IMR-90 (cell line): ENCODE measurements at regions not wholly inside any gene's neighbourhood (a gene's known extent, or its start where the extent isn't known, plus 50 kb on each side); places are given as distances from the start of the nearest gene placed in this dataset.
"Not testable (repeated sequence)": the region's sequence is repeated elsewhere in the genome, so short reads cannot be mapped to it uniquely, and the experiment has no call there.

Source experiments
- ATAC-seq: fragments of 200-7000 bp; cut with Tn5 transposase; 2 replicates; pipeline ENCODE4 v1.9.1; 2020; ENCODE audit warnings: low read depth, mild to moderate bottlenecking, moderate library complexity
- BruUV-seq: library from RNA; stranded (reverse); fragments of 400-500 nt; replicated peaks from 2 replicates; lab custom pipeline; 2021; lab: Mats Ljungman, UMichigan
- CTCF ChIA-PET: fragments of 300-600 bp; formaldehyde crosslinking; extraction: SDS; loops from one replicate; lab custom pipeline; 2021; ENCODE audit warnings: antibody characterized with exemption; lab: Yijun Ruan, JAX
- POLR2A ChIA-PET: fragments of 300-600 bp; sonication (Branson Sonifier 250); formaldehyde crosslinking; loops from one replicate; lab custom pipeline; 2022; ENCODE audit warnings: antibody characterized with exemption; ENCODE audit not compliant: unreplicated experiment; lab: Charles Lee
- DNase-seq: peaks from one replicate; pipeline ENCODE4 v3.0.0; 2013
- H2AFZ ChIP-seq: replicated peaks from 2 replicates; pipeline ENCODE3; 2013; ENCODE audit warnings: low read length, mild to moderate bottlenecking; ENCODE audit not compliant: poor library complexity
- H2AK5ac ChIP-seq: 2 replicates; pipeline ENCODE4 v1.6.1; 2013; ENCODE audit warnings: low read depth, low read length, inconsistent platforms
- H2AK9ac ChIP-seq: replicated peaks from 2 replicates; pipeline ENCODE3; 2013; ENCODE audit warnings: mild to moderate bottlenecking, low read depth, low read length, moderate library complexity; ENCODE audit not compliant: poor library complexity
- H2BK120ac ChIP-seq: 2 replicates; pipeline ENCODE4 v1.6.1; 2013; ENCODE audit warnings: low read depth, low read length, inconsistent platforms
- H2BK15ac ChIP-seq: 3 replicates; pipeline ENCODE4 v1.6.1; 2013; ENCODE audit warnings: low read depth, low read length, inconsistent platforms
- H2BK20ac ChIP-seq: 2 replicates; pipeline ENCODE4 v1.6.1; 2013; ENCODE audit warnings: low read depth, mild to moderate bottlenecking, inconsistent platforms, low read length, moderate library complexity
- H2BK5ac ChIP-seq: 2 replicates; pipeline ENCODE4 v1.6.1; 2013; ENCODE audit warnings: mild to moderate bottlenecking, low read depth, low read length, inconsistent platforms; ENCODE audit not compliant: poor library complexity, severe bottlenecking
- H3K14ac ChIP-seq: replicated peaks from 2 replicates; pipeline ENCODE4 v1.6.1; 2013; ENCODE audit warnings: low read depth, low read length, inconsistent platforms
- H3K18ac ChIP-seq: 2 replicates; pipeline ENCODE4 v1.6.1; 2013; ENCODE audit warnings: low read depth, low read length, control low read depth
- H3K23ac ChIP-seq: 2 replicates; pipeline ENCODE4 v1.6.1; 2013; ENCODE audit warnings: low read depth, low read length, inconsistent platforms
- H3K27ac ChIP-seq: 2 replicates; pipeline ENCODE4 v1.5.1; 2013; ENCODE audit warnings: mild to moderate bottlenecking, control low read depth, low read length; ENCODE audit not compliant: insufficient read depth
- H3K27me3 ChIP-seq: 2 replicates; pipeline ENCODE4 v1.6.1; 2013; ENCODE audit warnings: low read length; ENCODE audit not compliant: control insufficient read depth, insufficient read depth
- H3K36me3 ChIP-seq: 2 replicates; pipeline ENCODE4 v1.6.1; 2013; ENCODE audit warnings: low read length, mixed read lengths; ENCODE audit not compliant: control insufficient read depth, insufficient read depth
- H3K4ac ChIP-seq: 2 replicates; pipeline ENCODE4 v1.6.1; 2013; ENCODE audit warnings: low read depth, low read length, inconsistent platforms
- H3K4me1 ChIP-seq: 2 replicates; pipeline ENCODE4 v1.6.1; 2013; ENCODE audit warnings: low read length, mixed read lengths; ENCODE audit not compliant: control insufficient read depth, insufficient read depth
- H3K4me2 ChIP-seq: 2 replicates; pipeline ENCODE4 v1.6.1; 2013; ENCODE audit warnings: low read depth, mild to moderate bottlenecking, control low read depth, low read length, moderate library complexity
- H3K4me3 ChIP-seq: 2 replicates; pipeline ENCODE4 v1.5.1; 2013; ENCODE audit warnings: low read depth, mild to moderate bottlenecking, control low read depth, low read length, moderate library complexity; ENCODE audit not compliant: insufficient read depth
- H3K56ac ChIP-seq: 2 replicates; pipeline ENCODE4 v1.6.1; 2013; ENCODE audit warnings: low read length, inconsistent platforms; ENCODE audit not compliant: insufficient read depth; ENCODE audit errors: extremely low read depth
- H3K79me1 ChIP-seq, 2 experiments: 2 replicates each; pipeline ENCODE4 v1.6.1; 2013; ENCODE audit warnings: low read length in 2 of 2, inconsistent platforms in 1 of 2, low read depth in 1 of 2
- H3K9ac ChIP-seq: 2 replicates; pipeline ENCODE4 v1.6.1; 2013; ENCODE audit warnings: low read depth, low read length, control low read depth
- H3K9me1 ChIP-seq: 2 replicates; pipeline ENCODE4 v1.6.1; 2013; ENCODE audit warnings: low read length, inconsistent platforms; ENCODE audit not compliant: insufficient read depth
- H3K9me3 ChIP-seq: 2 replicates; pipeline ENCODE4 v1.6.1; 2013; ENCODE audit warnings: low read length; ENCODE audit not compliant: control insufficient read depth, insufficient read depth
- H4K20me1 ChIP-seq: 2 replicates; pipeline ENCODE4 v1.6.1; 2013; ENCODE audit warnings: low read length, inconsistent platforms; ENCODE audit not compliant: insufficient read depth
- H4K5ac ChIP-seq: 2 replicates; pipeline ENCODE4 v1.6.1; 2013; ENCODE audit warnings: mild to moderate bottlenecking, low read depth, low read length, control low read depth
- H4K8ac ChIP-seq, 2 experiments: 2 replicates each; pipeline ENCODE4 v1.6.1; 2013; ENCODE audit warnings: low read depth in 2 of 2, low read length in 2 of 2, control low read depth in 1 of 2, inconsistent platforms in 1 of 2
- H4K91ac ChIP-seq: 2 replicates; pipeline ENCODE4 v1.6.1; 2013; ENCODE audit warnings: low read depth, low read length, inconsistent platforms; ENCODE audit not compliant: insufficient read depth
- WGBS, 2 experiments: methylation state at CpG; one replicate each; pipeline versions ENCODE4 v1.1.5 to v1.1.7; 2013; ENCODE audit warnings: missing lambda C conversion rate in 2 of 2; ENCODE audit not compliant: insufficient read length in 1 of 2; ENCODE audit errors: extremely low coverage in 2 of 2; 5-methylcytosine and 5-hydroxymethylcytosine counted together
- dilution Hi-C: fragments of 300-500 bp; cut with HindIII; formaldehyde crosslinking; loops from one replicate; pipeline ENCODE4 v1.14.3; 2018; ENCODE audit warnings: low sequenced_read_pairs; ENCODE audit not compliant: unreplicated experiment
- in situ Hi-C: fragments of 300-500 bp; cut with MboI; formaldehyde crosslinking; loops from 3 replicates; pipeline ENCODE4 v1.14.3; 2019; ENCODE audit warnings: low sequenced_read_pairs, inconsistent platforms, mixed read lengths
- intact Hi-C: fragments of 100-400 bp; cut with micrococcal nuclease; formaldehyde crosslinking; loops from 2 replicates; pipeline ENCODE4 v1.10.0; 2022

- H3K23ac ChIP-seq, H4K5ac ChIP-seq, H3K9ac ChIP-seq, H3K27me3 ChIP-seq, H2AFZ ChIP-seq, H2AK9ac ChIP-seq, dilution Hi-C loops, H3K14ac ChIP-seq, H2AK5ac ChIP-seq, H3K27ac ChIP-seq, POLR2A ChIA-PET, BruUV-seq, H4K8ac ChIP-seq, H2BK20ac ChIP-seq, H3K79me1 ChIP-seq, H2BK15ac ChIP-seq, H3K4me2 ChIP-seq, CTCF ChIA-PET, H3K18ac ChIP-seq, DNase-seq, H3K56ac ChIP-seq, H4K91ac ChIP-seq, H3K4me1 ChIP-seq, ATAC-seq, H3K9me1 ChIP-seq, H3K4ac ChIP-seq, H3K4me3 ChIP-seq, H2BK5ac ChIP-seq, intact Hi-C loops, H2BK120ac ChIP-seq, H4K20me1 ChIP-seq, H3K36me3 ChIP-seq, in situ Hi-C loops: not testable (repeated sequence)
- H3K9me3 ChIP-seq = peaks cover 47% of the 10 kb centered on the region
- 80% methylated on average over 7 of the region's 21 CpGs; no CpG with 5 or more reads in 1 of the 2 experiments for WGBS, 2 experiments
These were observed 222.4 kb downstream of the ERMARD start for GRCh38 chr6:169973588-169974467.
